H1 (cell line): ENCODE measurements at regions not wholly inside any gene's neighbourhood (a gene's known extent, or its start where the extent isn't known, plus 50 kb on each side); places are given as distances from the start of the nearest gene placed in this dataset.

ENCODE experiments used
- CTCF ChIA-PET: fragments of 300-600 bp; sonication (Branson Sonifier 250); formaldehyde crosslinking; loops from one replicate; lab custom pipeline; 2021; ENCODE audit not compliant: partially characterized antibody; lab: Charles Lee
- POLR2A ChIA-PET: fragments of 300-600 bp; sonication (Branson Sonifier 250); formaldehyde crosslinking; loops from one replicate; lab custom pipeline; 2021; ENCODE audit warnings: inconsistent platforms; ENCODE audit not compliant: partially characterized antibody; lab: Charles Lee
- DNase-seq, 2 experiments: peaks; one replicate each; pipeline versions ENCODE4 v3.0.0 to v3.0.0-alpha.2; 2010 to 2022; ENCODE audit warnings: low spot score in 2 of 2, low read depth in 1 of 2, mixed read lengths in 1 of 2
- FAIRE-seq: peaks from 2 replicates; lab custom pipeline; 2011; peaks lifted over from hg19 to GRCh38; lab: Jason Lieb, UNC
- H2AFZ ChIP-seq: 2 replicates; pipeline ENCODE4 v1.8.1; 2012; ENCODE audit warnings: low read length, inconsistent platforms
- H2AK5ac ChIP-seq: 2 replicates; pipeline ENCODE4 v1.6.1; 2013; ENCODE audit warnings: low read depth, low read length
- H2BK120ac ChIP-seq: replicated peaks from 2 replicates; pipeline ENCODE3; 2013; ENCODE audit warnings: low read depth, low read length, inconsistent platforms
- H2BK12ac ChIP-seq: 2 replicates; pipeline ENCODE4 v1.6.1; 2013; ENCODE audit warnings: low read depth, low read length
- H2BK15ac ChIP-seq: 2 replicates; pipeline ENCODE4 v1.6.1; 2013; ENCODE audit warnings: low read length
- H2BK20ac ChIP-seq: 2 replicates; pipeline ENCODE4 v1.6.1; 2013; ENCODE audit warnings: low read length
- H2BK5ac ChIP-seq: 2 replicates; pipeline ENCODE4 v1.6.1; 2013; ENCODE audit warnings: low read depth, low read length
- H3K14ac ChIP-seq: 2 replicates; pipeline ENCODE4 v1.6.1; 2013; ENCODE audit warnings: inconsistent platforms; ENCODE audit not compliant: insufficient read length
- H3K18ac ChIP-seq: 2 replicates; pipeline ENCODE4 v1.6.1; 2013; ENCODE audit warnings: low read length; ENCODE audit errors: extremely low read depth
- H3K23ac ChIP-seq: 2 replicates; pipeline ENCODE4 v1.6.1; 2013; ENCODE audit warnings: inconsistent platforms; ENCODE audit not compliant: insufficient read length
- H3K23me2 ChIP-seq: 2 replicates; pipeline ENCODE4 v1.6.1; 2013; ENCODE audit warnings: low read depth, low read length
- H3K27ac ChIP-seq: 2 replicates; pipeline ENCODE4 v1.6.1; 2011; ENCODE audit warnings: low read depth, low read length, inconsistent platforms
- H3K27me3 ChIP-seq, 4 experiments: replicated peaks in 1 of 4; 1 replicate in 1 of 4; 2 replicates in 3 of 4; pipeline versions ENCODE4 v1.6.1 to v1.8.1; 2011 to 2013; ENCODE audit warnings: low read length in 3 of 4, mild to moderate bottlenecking in 3 of 4, inconsistent platforms in 2 of 4, mixed read lengths in 2 of 4, moderate library complexity in 1 of 4; ENCODE audit not compliant: control insufficient read depth in 3 of 4, insufficient read depth in 3 of 4; ENCODE audit errors: extremely low read depth in 1 of 4
- H3K36me3 ChIP-seq, 4 experiments: 2 replicates each; pipeline versions ENCODE4 v1.6.1 to v1.8.1; 2011 to 2013; ENCODE audit warnings: mild to moderate bottlenecking in 4 of 4, low read length in 3 of 4, moderate library complexity in 2 of 4, control low read depth in 1 of 4, inconsistent platforms in 1 of 4; ENCODE audit not compliant: insufficient read depth in 4 of 4, control insufficient read depth in 2 of 4
- H3K4ac ChIP-seq: replicated peaks from 2 replicates; pipeline ENCODE3; 2013; ENCODE audit warnings: low read length, low read depth, mixed read lengths, inconsistent platforms; ENCODE audit not compliant: insufficient read length
- H3K4me1 ChIP-seq, 4 experiments: replicated peaks in 1 of 4; 1 replicate in 1 of 4; 2 replicates in 3 of 4; pipeline versions ENCODE4 v1.6.1 to v1.8.1; 2011 to 2013; ENCODE audit warnings: low read length in 3 of 4, inconsistent platforms in 2 of 4, mixed read lengths in 1 of 4; ENCODE audit not compliant: insufficient read depth in 4 of 4, control insufficient read depth in 3 of 4
- H3K4me2 ChIP-seq, 2 experiments: 2 replicates each; pipeline versions ENCODE4 v1.6.1 to v1.8.1; 2011 to 2013; ENCODE audit warnings: low read depth in 2 of 2, low read length in 2 of 2, control low read depth in 1 of 2, inconsistent platforms in 1 of 2, mild to moderate bottlenecking in 1 of 2; ENCODE audit not compliant: insufficient read depth in 1 of 2
- H3K4me3 ChIP-seq, 4 experiments: fragments of 200-600, 300-600 bp in 1 of 4; sonication (generic), shearing (Covaris generic), sonication (Bioruptor Twin) in 1 of 4; 2 replicates each; pipeline versions ENCODE4 v1.5.1 to v1.8.1; 2011 to 2016; ENCODE audit warnings: low read length in 4 of 4, low read depth in 3 of 4, control low read depth in 2 of 4, inconsistent platforms in 2 of 4, mild to moderate bottlenecking in 2 of 4, mixed read lengths in 1 of 4, moderate library complexity in 1 of 4; ENCODE audit not compliant: insufficient read depth in 2 of 4; ENCODE audit errors: extremely low read depth in 1 of 4
- H3K56ac ChIP-seq: replicated peaks from 2 replicates; pipeline ENCODE3; 2013; ENCODE audit warnings: low read depth, mild to moderate bottlenecking, mixed read lengths, low read length, inconsistent platforms; ENCODE audit not compliant: insufficient read length
- H3K79me1 ChIP-seq: 2 replicates; pipeline ENCODE4 v1.6.1; 2013; ENCODE audit warnings: low read depth, low read length, control low read depth
- H3K79me2 ChIP-seq, 2 experiments: 2 replicates each; pipeline versions ENCODE4 v1.6.1 to v1.8.1; 2012 to 2013; ENCODE audit warnings: low read length in 2 of 2, mild to moderate bottlenecking in 2 of 2, inconsistent platforms in 1 of 2; ENCODE audit not compliant: insufficient read depth in 2 of 2, control insufficient read depth in 1 of 2
- H3K9ac ChIP-seq, 4 experiments: replicated peaks in 1 of 4; 1 replicate in 1 of 4; 2 replicates in 3 of 4; pipeline versions ENCODE4 v1.6.1 to v1.8.1; 2011 to 2013; ENCODE audit warnings: low read depth in 3 of 4, low read length in 3 of 4, control low read depth in 2 of 4, mild to moderate bottlenecking in 2 of 4, moderate library complexity in 2 of 4, inconsistent platforms in 1 of 4; ENCODE audit errors: extremely low read depth in 1 of 4
- H3K9me3 ChIP-seq, 2 experiments: 2 replicates each; pipeline versions ENCODE4 v1.6.1 to v1.8.1; 2012 to 2013; ENCODE audit warnings: mild to moderate bottlenecking in 2 of 2, moderate library complexity in 2 of 2, control low read depth in 1 of 2, inconsistent platforms in 1 of 2, low read depth in 1 of 2, low read length in 1 of 2, mixed read lengths in 1 of 2; ENCODE audit not compliant: insufficient read depth in 2 of 2
- H4K20me1 ChIP-seq, 2 experiments: replicated peaks in 1 of 2; 2 replicates each; pipeline versions ENCODE3 to v1.8.1; 2011 to 2013; ENCODE audit warnings: inconsistent platforms in 2 of 2, low read length in 2 of 2, mild to moderate bottlenecking in 1 of 2; ENCODE audit not compliant: insufficient read depth in 2 of 2, control insufficient read depth in 1 of 2
- H4K5ac ChIP-seq: 2 replicates; pipeline ENCODE4 v1.6.1; 2013; ENCODE audit warnings: low read length, low read depth, mixed read lengths, inconsistent platforms; ENCODE audit not compliant: insufficient read length
- H4K8ac ChIP-seq: 2 replicates; pipeline ENCODE4 v1.8.0; 2013; ENCODE audit warnings: mild to moderate bottlenecking, moderate library complexity, low read length, inconsistent platforms; ENCODE audit not compliant: insufficient read depth; ENCODE audit errors: extremely low read depth
- H4K91ac ChIP-seq: replicated peaks from 2 replicates; pipeline ENCODE3; 2013; ENCODE audit warnings: low read length, mixed read lengths, inconsistent platforms; ENCODE audit not compliant: insufficient read length
- BCL11A ChIP-seq, 2 experiments: IDR thresholded peaks; one replicate each; pipeline ENCODE4 v1.6.1; 2011; ENCODE audit warnings: low read depth in 2 of 2, low read length in 2 of 2, mild to moderate bottlenecking in 2 of 2
- BRCA1 ChIP-seq: IDR thresholded peaks from 2 replicates; pipeline ENCODE4 v1.6.1; 2012; ENCODE audit warnings: low read depth, low read length, improper control_type of control experiment
- CTBP2 ChIP-seq: IDR thresholded peaks from 2 replicates; pipeline ENCODE4 v1.7.0; 2011; ENCODE audit warnings: borderline replicate concordance, mild to moderate bottlenecking, moderate library complexity, mixed read lengths, low read length; ENCODE audit not compliant: insufficient read depth, insufficient read length
- CTCF ChIP-seq, 3 experiments: IDR thresholded peaks; 1 replicate in 2 of 3; 2 replicates in 1 of 3; pipeline versions ENCODE4 v1.5.1 to v1.6.1; 2011; ENCODE audit warnings: low read length in 3 of 3, mild to moderate bottlenecking in 3 of 3, inconsistent platforms in 2 of 3, low read depth in 1 of 3, moderate library complexity in 1 of 3; ENCODE audit not compliant: insufficient read depth in 1 of 3; ENCODE audit errors: control extremely low read depth in 1 of 3
- E2F6 ChIP-seq: IDR thresholded peaks from 2 replicates; pipeline ENCODE4 v1.6.1; 2012; ENCODE audit warnings: inconsistent platforms
- KDM4A ChIP-seq: IDR thresholded peaks from one replicate; pipeline ENCODE4 v1.7.1; 2012; ENCODE audit warnings: low read depth, mild to moderate bottlenecking, moderate library complexity, low read length, inconsistent platforms; ENCODE audit not compliant: severe bottlenecking
- RAD21 ChIP-seq, 2 experiments: IDR thresholded peaks in 1 of 2; conservative IDR thresholded peaks in 1 of 2; 2 replicates each; pipeline ENCODE4 v1.6.1; 2011; ENCODE audit warnings: low read depth in 2 of 2, low read length in 2 of 2, improper control_type of control experiment in 1 of 2, inconsistent platforms in 1 of 2, mild to moderate bottlenecking in 1 of 2, moderate library complexity in 1 of 2
- SIX5 ChIP-seq: IDR thresholded peaks from 2 replicates; pipeline ENCODE4 v1.6.1; 2011; ENCODE audit warnings: mild to moderate bottlenecking, low read depth, low read length
- TAF7 ChIP-seq: optimal IDR thresholded peaks from 2 replicates; pipeline ENCODE3; 2011; ENCODE audit warnings: low read depth, mild to moderate bottlenecking, inconsistent platforms, low read length, moderate library complexity, borderline replicate concordance
- WGBS, 2 experiments: shearing (Covaris generic) in 1 of 2; methylation state at CpG; one replicate each; pipeline versions ENCODE4 v1.1.6 to v1.1.7; 2013 to 2015; ENCODE audit warnings: low lambda C conversion rate in 2 of 2, mixed read lengths in 2 of 2, inconsistent platforms in 1 of 2, low coverage in 1 of 2, missing lambda C conversion rate in 1 of 2; ENCODE audit not compliant: insufficient replicate concordance in 2 of 2, insufficient coverage in 1 of 2, insufficient read length in 1 of 2; ENCODE audit errors: extremely low coverage in 1 of 2, missing lambda C conversion rate in 1 of 2; 5-methylcytosine and 5-hydroxymethylcytosine counted together

GRCh38 chr14:84453307-84453950 lies 1076.5 kb upstream of the FLRT2 start:
- Histone ChIP-seq H3K9ac (no peak overlapping the region), H2BK12ac (no peak overlapping the region), H3K14ac (no peak overlapping the region), H3K79me1 (no peaks in the 10 kb centered on the region), H4K91ac (no peak overlapping the region), H3K4me1 (no peaks in the 10 kb centered on the region), H2BK5ac (no peak overlapping the region), H3K56ac (no peak overlapping the region), H3K4me2 (no peak overlapping the region), H2AFZ (no peak overlapping the region; the same call in 1 of the 2 replicates), H3K27ac (no peak overlapping the region), H3K4me3 (no peak overlapping the region), H3K23ac (no peak overlapping the region), H2AK5ac (no peak overlapping the region), H3K4ac (no peak overlapping the region), H3K9me3 (no peaks in the 10 kb centered on the region), H3K36me3 (no peaks in the 10 kb centered on the region), H3K27me3 (no peaks in the 10 kb centered on the region), H4K8ac (no peak overlapping the region), H4K5ac (no peak overlapping the region), H3K23me2 (no peaks in the 10 kb centered on the region), H3K79me2 (no peaks in the 10 kb centered on the region), H4K20me1 (no peaks in the 10 kb centered on the region), H2BK120ac (no peak overlapping the region), H2BK20ac (no peak overlapping the region), H3K18ac (no peak overlapping the region), H2BK15ac (no peak overlapping the region)
- 89% methylated on average over 5 of the region's 5 CpGs; no CpG with 5 or more reads in 1 of the 2 experiments for WGBS, 2 experiments
- DNase-seq, result no peak
- FAIRE-seq, result no peak
- ChIA-PET POLR2A (no interaction called here), CTCF (interaction anchor here (0.6 kb wide), 1 partner anchor 677 kb away, joined by 3 read pairs; no protein-coding TSS in a partner anchor)
- TF ChIP-seq KDM4A (no peak), CTCF (IDR thresholded peaks at IDR 0.05; ENCODE audit: control extremely low read depth in 1 of 3, insufficient read depth in 1 of 3, low read depth in 1 of 3, low read length in 3 of 3) (no peak), SIX5 (no peak), BCL11A (IDR thresholded peaks at IDR 0.05; ENCODE audit: low read depth in 2 of 2, low read length in 2 of 2) (no peak), CTBP2 (no peak), TAF7 (no peak), E2F6 (no peak), RAD21 (IDR thresholded peaks at IDR 0.05 in 1 of 2, conservative IDR thresholded peaks at IDR 0.05 in 1 of 2; ENCODE audit: low read depth in 2 of 2, low read length in 2 of 2) (no peak), BRCA1 (no peak)
